ENCODE measurements at regions not wholly inside any gene's neighbourhood (a gene's known extent, or its start where the extent isn't known, plus 50 kb on each side); places are given as distances from the start of the nearest gene placed in this dataset.

- DNase-seq (no peak), ATAC-seq (ENCODE audit: poor library complexity) (no peak)
- no peak overlapping the region for H3K27ac ChIP-seq (ENCODE audit: low read depth in 1 of 2, low read length in 2 of 2)
- POLR2A ChIA-PET, result no interaction called here
- H3K27me3 ChIP-seq (ENCODE audit: control insufficient read depth in 1 of 2, insufficient read depth in 2 of 2, low read length in 2 of 2), result no peaks in the 10 kb centered on the region
- H3K4me3 ChIP-seq (ENCODE audit: low read length), result no peak overlapping the region
- TF ChIP-seq CTCF (IDR thresholded peaks at IDR 0.05), result no peak
- no peaks in the 10 kb centered on the region for H3K4me1 Mint-ChIP-seq (ENCODE audit: low read depth)
- peaks cover 0 to 19% of the 10 kb centered on the region in 2 experiments for H3K9me3 ChIP-seq (ENCODE audit: control insufficient read depth in 1 of 2, insufficient read depth in 1 of 2, low read length in 2 of 2)
- H3K4me1 ChIP-seq (ENCODE audit: insufficient read depth, low read length), result no peaks in the 10 kb centered on the region
- H3K27ac Mint-ChIP-seq, result no peak overlapping the region
- peaks cover 3% of the 10 kb centered on the region for H3K9me3 Mint-ChIP-seq
- no peaks in the 10 kb centered on the region for H3K36me3 Mint-ChIP-seq (ENCODE audit: low read depth)
- H3K4me3 Mint-ChIP-seq, result no peak overlapping the region
- H3K36me3 ChIP-seq (ENCODE audit: insufficient read depth, low read length), result no peaks in the 10 kb centered on the region
- H3K27me3 Mint-ChIP-seq, result no peaks in the 10 kb centered on the region
- CTCF ChIA-PET, result no interaction called here
- intact Hi-C loops (cut with DNase I, micrococcal nuclease), result no loop called here
Observed at GRCh38 chr2:183264890-183265535, 140.8 kb downstream of the NUP35 start.

DNA sequence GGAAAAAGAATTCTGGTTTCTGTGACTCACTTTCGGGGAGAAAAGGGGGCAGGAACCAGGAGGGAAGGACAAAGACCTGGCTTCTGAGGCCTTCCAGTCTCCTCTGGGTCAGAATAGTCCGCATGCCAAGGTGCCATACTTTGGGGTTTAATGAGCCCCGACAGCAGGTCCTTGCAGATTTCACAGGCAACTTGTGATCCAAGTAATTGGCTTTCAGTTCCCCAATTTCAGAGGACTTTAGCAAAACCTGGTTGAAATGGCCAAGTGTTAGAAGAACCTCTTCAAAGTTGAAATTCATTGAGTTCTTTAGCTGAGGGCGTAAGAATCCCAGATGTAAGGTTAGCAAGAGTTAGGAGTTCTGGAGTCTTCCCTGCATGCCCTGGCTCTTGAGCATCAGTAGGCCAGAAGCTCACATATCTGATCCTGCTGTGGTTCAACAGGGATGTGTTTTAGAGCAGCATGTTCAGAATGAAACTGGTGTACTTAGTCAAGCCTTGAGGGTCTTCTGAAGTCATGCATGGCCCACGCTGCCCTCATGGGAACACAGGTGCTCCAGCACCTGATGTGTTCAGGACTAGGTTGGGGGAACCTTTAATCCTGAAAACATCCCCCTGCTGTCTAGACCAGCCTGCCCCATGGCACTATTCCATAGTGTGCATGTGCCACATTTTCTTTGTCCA is 143.0 kb downstream of the NUP35 start:
- no peaks in the 10 kb centered on the region for H3K27me3 Mint-ChIP-seq
- CTCF ChIA-PET, result no interaction called here
- Histone ChIP-seq H3K36me3 (ENCODE audit: insufficient read depth, low read length) (no peaks in the 10 kb centered on the region), H3K4me1 (ENCODE audit: insufficient read depth, low read length) (no peaks in the 10 kb centered on the region), H3K27ac (ENCODE audit: low read depth in 1 of 2, low read length in 2 of 2) (no peak overlapping the region), H3K27me3 (ENCODE audit: control insufficient read depth in 1 of 2, insufficient read depth in 2 of 2, low read length in 2 of 2) (no peaks in the 10 kb centered on the region), H3K4me3 (ENCODE audit: low read length) (no peak overlapping the region), H3K9me3 (ENCODE audit: control insufficient read depth in 1 of 2, insufficient read depth in 1 of 2, low read length in 2 of 2) (peaks cover 0 to 9% of the 10 kb centered on the region in 2 experiments)
- DNase-seq, result no peak
- no peak overlapping the region for H3K27ac Mint-ChIP-seq
- no peak overlapping the region for H3K4me3 Mint-ChIP-seq
- peaks cover 4% of the 10 kb centered on the region for H3K9me3 Mint-ChIP-seq
- ATAC-seq (ENCODE audit: poor library complexity), result no peak
- H3K4me1 Mint-ChIP-seq (ENCODE audit: low read depth), result no peaks in the 10 kb centered on the region
- POLR2A ChIA-PET, result no interaction called here
- intact Hi-C loops (cut with DNase I, micrococcal nuclease), result no loop called here
- no peaks in the 10 kb centered on the region for H3K36me3 Mint-ChIP-seq (ENCODE audit: low read depth)
- no peak for TF ChIP-seq CTCF (IDR thresholded peaks at IDR 0.05)

- Histone ChIP-seq H3K27me3 (ENCODE audit: control insufficient read depth in 1 of 2, insufficient read depth in 2 of 2, low read length in 2 of 2) (no peaks in the 10 kb centered on the region), H3K9me3 (ENCODE audit: control insufficient read depth in 1 of 2, insufficient read depth in 1 of 2, low read length in 2 of 2) (peaks cover 0 to 4% of the 10 kb centered on the region in 2 experiments), H3K36me3 (ENCODE audit: insufficient read depth, low read length) (no peaks in the 10 kb centered on the region), H3K27ac (ENCODE audit: low read depth in 1 of 2, low read length in 2 of 2) (no peak overlapping the region), H3K4me3 (ENCODE audit: low read length) (no peak overlapping the region), H3K4me1 (ENCODE audit: insufficient read depth, low read length) (no peaks in the 10 kb centered on the region)
- Mint-ChIP-seq H3K9me3 (peaks cover 6% of the 10 kb centered on the region), H3K4me1 (ENCODE audit: low read depth) (no peaks in the 10 kb centered on the region), H3K27ac (no peak overlapping the region), H3K36me3 (ENCODE audit: low read depth) (no peaks in the 10 kb centered on the region), H3K27me3 (no peaks in the 10 kb centered on the region), H3K4me3 (no peak overlapping the region)
- intact Hi-C loops (cut with DNase I, micrococcal nuclease), result no loop called here
- POLR2A ChIA-PET, result no interaction called here
- DNase-seq (no peak), ATAC-seq (ENCODE audit: poor library complexity) (no peak)
- CTCF ChIA-PET, result no interaction called here
- no peak for TF ChIP-seq CTCF (IDR thresholded peaks at IDR 0.05)
Observed at GRCh38 chr2:183269956-183270355, 145.7 kb downstream of the NUP35 start.
